ENCODE measurements at regions not wholly inside any gene's neighbourhood (a gene's known extent, or its start where the extent isn't known, plus 50 kb on each side); places are given as distances from the start of the nearest gene placed in this dataset.

DNA sequence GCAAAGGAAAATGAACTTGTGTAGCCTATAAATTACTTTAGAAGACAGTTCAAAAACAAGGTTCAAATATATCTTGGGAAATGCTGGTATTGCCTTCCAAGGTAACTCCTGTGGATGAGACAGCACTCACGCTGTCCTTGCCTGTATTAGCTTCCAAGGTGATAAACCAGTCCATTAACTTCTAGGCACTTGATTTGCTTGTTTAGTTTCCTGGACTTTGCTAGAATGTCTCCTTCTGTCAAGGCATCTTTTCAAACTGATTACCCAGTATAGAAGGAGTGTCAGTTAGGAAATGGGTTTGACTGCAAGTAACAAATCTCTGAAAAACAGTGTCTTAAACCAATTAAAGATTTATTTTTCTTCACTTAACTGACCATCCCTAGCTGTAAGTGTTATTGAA, 103.4 kb upstream of the SLC22A23 start:
- no peak for DNase-seq (ENCODE audit: extremely low read depth in 1 of 2, low read depth in 1 of 2)

DNA sequence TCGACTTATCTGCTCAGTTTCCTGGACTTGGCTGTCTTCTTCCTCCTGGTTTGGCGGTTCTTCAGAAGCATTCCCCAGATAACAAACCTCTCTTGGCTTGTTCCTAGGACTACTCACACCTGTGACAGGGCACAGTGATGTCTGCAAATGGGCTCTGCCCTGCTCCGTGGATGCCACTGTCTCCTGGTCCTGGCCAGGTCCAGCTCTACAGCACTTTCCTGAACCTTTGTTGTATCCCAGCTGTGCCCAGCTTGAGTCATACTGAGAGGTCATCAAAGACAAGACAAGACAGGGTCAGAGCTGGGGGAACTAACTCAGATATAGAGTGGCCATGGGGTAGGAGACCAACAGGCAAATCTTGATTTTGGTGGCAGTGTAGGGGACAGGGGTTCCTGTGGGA, 102.7 kb upstream of the SLC22A23 start:
- no peak for DNase-seq (ENCODE audit: extremely low read depth in 1 of 2, low read depth in 1 of 2)

DNA sequence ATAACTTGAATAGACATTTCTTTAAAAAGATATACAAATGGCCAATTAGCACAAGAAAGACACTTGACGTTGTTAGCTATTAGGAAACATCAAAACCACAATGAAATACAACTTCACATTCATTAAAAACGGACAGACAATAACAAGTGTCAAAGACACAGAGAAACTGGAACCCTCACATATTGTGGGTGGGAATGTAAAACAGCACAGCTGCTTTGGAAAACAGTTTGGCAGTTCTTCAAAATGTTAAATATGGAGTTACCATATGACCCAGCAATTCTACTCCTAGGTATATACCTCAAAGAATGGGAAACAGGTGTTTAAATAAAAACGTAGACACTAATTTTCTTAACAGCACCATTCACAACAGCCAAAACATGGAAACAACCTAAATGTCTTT, 100.5 kb upstream of the SLC22A23 start:
- DNase-seq (ENCODE audit: extremely low read depth in 1 of 2, low read depth in 1 of 2), result no peak

DNA sequence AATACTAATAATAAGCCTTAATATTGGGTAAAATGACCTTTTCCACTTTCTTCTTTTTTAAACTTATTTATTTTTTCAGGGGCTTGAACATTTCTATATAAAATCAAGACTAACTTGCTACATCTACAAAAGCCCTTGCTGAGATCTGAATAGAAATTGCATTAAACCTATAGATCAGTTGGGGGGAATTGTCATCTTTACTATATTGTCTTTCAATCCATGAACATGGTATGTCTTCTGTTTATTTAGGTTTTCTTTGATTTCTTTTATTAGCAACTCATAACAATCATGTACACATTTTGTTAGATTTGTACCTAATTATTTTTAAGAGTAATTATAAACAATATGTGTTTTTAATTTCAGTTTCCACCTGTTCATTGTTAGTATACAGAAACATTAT, 96.4 kb upstream of the SLC22A23 start:
- DNase-seq (ENCODE audit: extremely low read depth in 1 of 2, low read depth in 1 of 2), result no peak

DNA sequence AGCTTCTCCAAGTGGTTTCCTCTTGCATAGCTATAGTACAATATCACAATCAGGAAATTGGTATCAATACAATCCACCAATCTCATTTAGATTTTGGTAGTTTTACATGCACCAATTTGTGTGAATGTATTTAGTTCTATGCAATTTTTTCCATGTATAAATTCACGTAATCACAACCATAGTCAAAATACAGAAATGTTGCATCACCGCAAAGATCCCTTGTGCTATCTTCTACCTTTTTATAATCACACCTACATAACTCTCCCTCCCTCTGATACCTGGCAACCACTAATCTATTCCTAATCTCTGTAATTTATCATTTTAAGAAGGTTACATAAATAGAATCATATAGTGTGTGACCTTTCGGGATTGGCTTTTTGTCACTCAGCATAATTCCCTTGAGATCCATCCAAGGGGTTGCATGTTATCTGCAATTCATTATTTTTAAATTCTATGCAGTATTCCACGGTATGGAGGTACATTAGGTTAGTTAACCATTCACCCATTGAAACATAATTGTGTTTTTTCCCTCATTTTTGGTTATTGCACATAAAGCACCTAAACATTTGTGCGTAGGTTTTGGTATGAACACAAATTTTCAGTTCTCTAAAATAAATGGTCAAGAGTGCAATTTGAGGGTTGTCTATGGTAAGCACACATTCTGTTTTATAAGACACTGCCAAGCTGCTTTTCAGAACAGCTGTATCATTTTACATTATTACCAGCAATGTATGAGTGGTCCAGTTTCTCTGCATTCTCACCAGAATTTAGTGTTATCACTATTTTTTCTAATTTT, 95.1 kb upstream of the SLC22A23 start:
- no peak for DNase-seq (ENCODE audit: extremely low read depth in 1 of 2, low read depth in 1 of 2)

GRCh38 chr6:3549314-3549940, 92.6 kb upstream of the SLC22A23 start:
- no peak for DNase-seq (ENCODE audit: extremely low read depth in 1 of 2, low read depth in 1 of 2)

DNA sequence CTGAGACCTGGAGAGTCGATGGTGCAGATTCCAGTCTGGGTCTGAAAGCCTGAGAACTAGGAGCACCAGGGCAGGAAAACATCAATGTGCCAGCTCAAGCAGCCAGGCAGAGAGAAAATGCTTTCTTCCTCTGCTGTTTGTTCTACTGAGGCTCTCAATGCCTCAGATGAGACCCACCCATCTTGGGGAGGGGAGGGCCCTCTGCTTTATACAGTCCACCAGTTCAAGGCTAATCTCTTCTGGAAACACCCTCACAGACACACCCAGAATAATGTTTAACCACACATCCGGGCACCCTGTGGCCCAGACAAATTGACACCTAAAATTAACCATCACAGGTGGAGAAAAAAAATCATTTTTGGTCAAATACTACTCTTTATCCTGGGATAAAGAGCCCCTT, 89.3 kb upstream of the SLC22A23 start:
- no peak for DNase-seq (ENCODE audit: extremely low read depth in 1 of 2, low read depth in 1 of 2)

DNA sequence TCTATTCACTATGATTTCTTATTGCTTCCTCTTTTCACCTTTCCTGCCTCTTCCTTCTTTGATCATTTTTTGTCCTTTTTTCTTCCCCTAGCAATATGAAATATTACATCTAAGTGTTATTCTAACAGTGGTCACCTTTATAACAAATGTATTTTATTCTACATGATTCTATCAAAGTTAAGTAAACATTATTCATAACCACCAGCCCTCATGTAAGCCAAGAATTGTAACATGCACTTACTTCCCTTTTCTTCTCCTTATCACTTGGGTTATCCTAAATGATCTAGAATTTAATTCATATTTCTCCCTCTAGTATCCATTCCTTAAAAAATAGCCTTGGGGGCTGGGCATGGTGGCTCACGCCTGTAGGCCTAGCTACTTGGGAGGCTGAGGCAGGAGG, 88.3 kb upstream of the SLC22A23 start:
- no peak for DNase-seq (ENCODE audit: extremely low read depth in 1 of 2, low read depth in 1 of 2)

GRCh38 chr6:3542032-3542640, 85.3 kb upstream of the SLC22A23 start:
- no peak for DNase-seq (ENCODE audit: extremely low read depth in 1 of 2, low read depth in 1 of 2)

DNA sequence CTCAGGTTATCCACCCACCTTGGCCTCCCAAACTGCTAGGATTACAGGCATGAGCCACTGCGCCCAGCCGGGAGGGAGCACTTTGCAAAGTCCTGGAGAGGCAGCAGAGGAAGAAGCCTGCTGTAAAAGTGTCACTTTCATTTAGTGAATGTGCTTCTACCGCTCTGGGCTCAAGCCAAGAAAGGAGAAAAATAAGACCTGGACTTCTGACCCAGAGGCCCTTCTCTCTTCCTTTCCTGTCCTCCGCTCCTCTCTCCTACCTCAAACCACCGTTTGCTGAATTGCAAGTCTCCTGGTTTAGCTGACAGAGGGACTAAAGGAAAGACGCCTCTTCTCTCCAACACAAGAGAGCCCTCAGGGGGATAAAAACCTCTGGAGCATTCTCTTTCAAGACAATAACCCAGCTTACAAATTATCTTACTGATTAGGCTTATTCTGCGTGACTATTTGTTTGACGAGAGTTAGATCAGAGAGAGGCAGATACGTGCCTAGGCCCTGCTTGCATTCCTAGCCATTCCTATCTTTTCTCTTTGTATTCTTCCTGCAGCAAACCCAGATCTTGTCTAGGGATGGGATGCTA, 84.2 kb upstream of the SLC22A23 start:
- DNase-seq (ENCODE audit: extremely low read depth in 1 of 2, low read depth in 1 of 2), result no peak

- no peak for DNase-seq (ENCODE audit: extremely low read depth in 1 of 2, low read depth in 1 of 2)
These were observed 83.5 kb upstream of the SLC22A23 start for GRCh38 chr6:3540253-3540820.

GRCh38 chr6:3538536-3538935, 81.7 kb upstream of the SLC22A23 start:
- DNase-seq (ENCODE audit: extremely low read depth in 1 of 2, low read depth in 1 of 2), result no peak

DNA sequence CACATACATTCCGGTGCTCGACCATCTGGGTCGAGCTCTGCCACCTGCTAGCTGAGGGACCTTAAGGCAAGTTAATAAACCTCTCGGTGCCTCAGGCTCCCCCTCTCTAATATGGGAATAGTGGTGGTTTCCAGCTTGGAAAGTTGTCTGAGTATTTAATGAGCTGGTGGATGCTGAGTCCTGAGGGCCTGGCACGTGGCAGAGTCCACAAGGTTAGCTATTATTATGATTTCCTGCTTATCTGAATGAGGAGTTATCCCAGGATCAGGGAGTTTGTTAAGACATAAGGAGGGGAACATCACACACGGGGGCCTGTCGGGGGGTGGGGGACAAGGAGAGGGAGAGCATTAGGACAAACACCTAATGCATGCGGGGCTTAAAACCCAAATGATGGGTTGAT, 80.1 kb upstream of the SLC22A23 start:
- no peak for DNase-seq (ENCODE audit: extremely low read depth in 1 of 2, low read depth in 1 of 2)

DNA sequence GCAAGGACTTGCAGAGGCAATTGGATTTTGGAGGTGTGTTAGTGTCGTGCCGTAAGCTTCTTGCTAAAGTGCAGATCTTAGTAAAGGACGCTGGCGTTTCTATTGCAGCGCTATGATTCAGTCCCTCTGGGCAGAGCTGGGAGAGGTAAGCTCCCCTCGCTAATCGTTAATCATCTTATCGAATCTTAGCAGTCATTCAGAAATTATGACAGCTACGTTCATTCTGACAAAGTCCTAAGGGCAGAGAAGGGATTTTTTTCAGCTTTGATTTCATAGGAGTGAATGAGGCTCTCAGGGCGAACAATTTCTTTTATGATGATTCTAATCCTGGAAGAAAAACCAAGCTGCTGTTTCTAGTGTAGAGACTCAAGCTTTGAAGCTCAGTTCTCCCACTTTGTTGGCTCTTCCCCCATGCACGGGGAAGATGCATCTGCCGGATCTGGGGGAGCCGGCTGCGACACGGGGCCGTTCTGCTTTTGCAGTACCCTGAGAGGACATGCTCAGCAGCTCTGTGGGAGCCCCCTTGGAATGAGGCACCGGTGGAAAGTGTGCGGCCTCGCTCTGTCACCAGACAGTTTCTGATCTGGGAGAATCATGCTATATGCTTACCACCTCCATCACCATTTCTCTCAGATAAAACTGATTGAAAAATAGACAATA, 79.1 kb upstream of the SLC22A23 start:
- DNase-seq (ENCODE audit: extremely low read depth in 1 of 2, low read depth in 1 of 2), result no peak

- DNase-seq (ENCODE audit: extremely low read depth in 1 of 2, low read depth in 1 of 2), result no peak
These were observed 78.4 kb upstream of the SLC22A23 start for GRCh38 chr6:3535033-3535775.

DNA sequence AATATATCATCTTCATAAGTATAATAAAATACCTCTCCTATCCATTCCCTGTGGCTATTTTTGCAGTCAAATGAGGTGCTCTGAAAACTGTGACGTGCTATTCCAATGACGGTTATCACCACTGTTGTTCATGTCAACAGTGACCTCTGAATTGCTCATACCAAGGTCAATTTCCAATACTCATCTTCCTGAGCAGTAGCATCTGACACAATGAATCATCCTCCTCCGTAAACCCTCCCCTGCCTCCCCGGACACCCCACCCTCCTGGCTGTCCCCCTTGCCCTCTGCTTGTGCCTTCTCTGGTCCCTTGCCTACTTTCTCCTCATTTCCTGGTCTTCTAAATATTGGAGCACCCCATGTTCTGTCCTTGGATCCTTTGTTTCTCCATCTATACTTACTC, 77.7 kb upstream of the SLC22A23 start:
- DNase-seq (ENCODE audit: extremely low read depth in 1 of 2, low read depth in 1 of 2), result no peak

DNA sequence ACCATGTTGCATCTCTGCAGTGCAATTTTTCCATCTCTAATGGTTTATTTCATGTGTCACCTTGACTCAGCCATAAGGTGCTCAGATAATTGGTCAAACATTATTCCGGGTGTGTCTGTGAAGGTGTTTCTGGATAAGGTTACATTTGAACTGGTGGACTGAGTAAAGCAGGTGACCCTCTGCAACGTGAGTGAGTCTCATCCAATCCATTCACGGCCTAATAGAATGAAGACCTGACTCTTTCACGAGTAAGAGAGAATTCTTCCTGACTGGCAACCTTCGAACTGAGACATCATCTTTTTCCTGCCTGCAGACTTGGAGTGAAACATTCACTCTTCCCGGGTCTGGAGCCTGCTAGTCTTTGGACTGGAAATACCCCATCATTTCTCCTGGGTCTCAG, 77.1 kb upstream of the SLC22A23 start:
- no peak for DNase-seq (ENCODE audit: extremely low read depth in 1 of 2, low read depth in 1 of 2)

GRCh38 chr6:3532296-3532916, 75.6 kb upstream of the SLC22A23 start:
- no peak for DNase-seq (ENCODE audit: extremely low read depth in 1 of 2, low read depth in 1 of 2)

DNA sequence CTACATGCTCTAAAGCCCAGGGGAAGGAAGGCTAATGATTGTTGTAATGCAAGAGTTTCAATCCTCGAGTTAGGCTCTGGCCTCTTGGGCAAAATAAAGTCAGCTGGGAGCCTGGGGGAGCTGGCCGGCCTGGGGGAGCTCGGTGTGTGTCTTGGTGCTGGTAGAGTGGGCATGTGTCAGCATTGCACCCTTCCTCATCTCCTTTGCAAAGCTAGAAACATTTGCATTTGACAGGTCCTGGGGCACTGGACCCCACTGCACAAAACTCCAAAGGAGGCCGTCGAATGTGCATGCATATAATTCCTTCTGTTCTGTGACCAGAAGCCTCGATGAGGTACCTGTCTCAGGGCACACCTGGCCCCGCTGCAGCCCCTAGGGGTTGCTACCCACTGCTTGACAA, 74.6 kb upstream of the SLC22A23 start:
- no peak for DNase-seq (ENCODE audit: extremely low read depth in 1 of 2, low read depth in 1 of 2)

DNA sequence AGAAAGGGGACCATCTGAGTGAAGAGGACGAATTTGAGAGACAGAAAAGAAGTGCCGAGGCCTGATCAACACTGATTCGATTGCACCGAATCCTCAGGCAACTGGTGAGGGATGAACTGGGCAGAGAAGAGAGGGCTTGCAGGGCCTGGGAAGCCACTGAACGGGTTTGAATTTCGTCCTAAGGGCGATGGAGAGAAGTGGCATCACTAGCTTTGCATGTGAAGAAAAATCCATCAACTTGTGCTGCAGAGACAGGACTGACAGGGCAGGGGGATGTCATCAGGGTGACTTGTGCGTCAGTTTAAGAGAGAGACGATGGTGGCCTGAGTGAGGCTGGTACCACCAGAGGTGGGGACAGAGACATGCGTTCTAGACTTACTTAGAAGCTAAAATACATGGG, 73.7 kb upstream of the SLC22A23 start:
- DNase-seq (ENCODE audit: extremely low read depth in 1 of 2, low read depth in 1 of 2), result no peak

Data from stimulated activated CD8-positive, alpha-beta memory T cell treated with anti-CD3 and anti-CD28 coated beads, Interleukin-7, amount 100 ng/mL, for 48 hours (primary cell).